ENCODE measurements at regions not wholly inside any gene's neighbourhood (a gene's known extent, or its start where the extent isn't known, plus 50 kb on each side); places are given as distances from the start of the nearest gene placed in this dataset.

- TF ChIP-seq CTCF (IDR thresholded peaks at IDR 0.05), result no peak
- TF ChIP-seq POLR2A (IDR thresholded peaks at IDR 0.05), result no peak
- TF ChIP-seq EP300 (IDR thresholded peaks at IDR 0.05), result no peak
Observed at GRCh38 chr13:87788363-87788762, 117.2 kb downstream of the SLITRK5 start.

Data from ovary (tissue), 3 donors.